HUES64 (cell line): ENCODE measurements at regions not wholly inside any gene's neighbourhood (a gene's known extent, or its start where the extent isn't known, plus 50 kb on each side); places are given as distances from the start of the nearest gene placed in this dataset.

ENCODE experiments used
- H3K27ac ChIP-seq: 2 replicates; pipeline ENCODE4 v1.7.0; 2013; ENCODE audit warnings: low read depth, low read length, inconsistent platforms
- H3K27me3 ChIP-seq: 2 replicates; pipeline ENCODE4 v1.6.1; 2013; ENCODE audit warnings: mild to moderate bottlenecking, low read length; ENCODE audit not compliant: insufficient read depth
- H3K36me3 ChIP-seq: 2 replicates; pipeline ENCODE4 v1.6.1; 2013; ENCODE audit warnings: mild to moderate bottlenecking, low read length; ENCODE audit not compliant: insufficient read depth
- H3K4me1 ChIP-seq: 2 replicates; pipeline ENCODE4 v1.6.1; 2013; ENCODE audit warnings: mild to moderate bottlenecking, low read length, moderate library complexity; ENCODE audit not compliant: insufficient read depth
- H3K4me3 ChIP-seq: 2 replicates; pipeline ENCODE4 v1.5.1; 2013; ENCODE audit warnings: mild to moderate bottlenecking, low read length, moderate library complexity
- H3K9ac ChIP-seq: 2 replicates; pipeline ENCODE4 v1.6.1; 2013; ENCODE audit warnings: mild to moderate bottlenecking, low read depth, low read length
- H3K9me3 ChIP-seq: 2 replicates; pipeline ENCODE4 v1.6.1; 2013; ENCODE audit warnings: low read depth, low read length; ENCODE audit not compliant: insufficient read depth
- WGBS: fragments of 150-250, 120-280 bp; methylation state at CpG from one replicate; pipeline ENCODE4 v1.1.7; 2013; ENCODE audit warnings: missing lambda C conversion rate; 5-methylcytosine and 5-hydroxymethylcytosine counted together

GRCh38 chr15:39451121-39451688, 129.7 kb upstream of the THBS1 start:
- Histone ChIP-seq H3K4me3 (no peak overlapping the region), H3K27ac (no peak overlapping the region), H3K36me3 (no peaks in the 10 kb centered on the region), H3K4me1 (peaks cover 9% of the 10 kb centered on the region), H3K9ac (no peak overlapping the region), H3K27me3 (no peaks in the 10 kb centered on the region), H3K9me3 (no peaks in the 10 kb centered on the region)
- WGBS = 90% methylated on average over 1 of the region's 1 CpG

GRCh38 chr15:39451871-39452270, 129.0 kb upstream of the THBS1 start:
- WGBS = 80% methylated on average over 7 of the region's 7 CpGs
- Histone ChIP-seq H3K9me3 (no peaks in the 10 kb centered on the region), H3K27me3 (no peaks in the 10 kb centered on the region), H3K9ac (no peak overlapping the region), H3K4me1 (peaks cover 9% of the 10 kb centered on the region), H3K36me3 (no peaks in the 10 kb centered on the region), H3K4me3 (no peak overlapping the region), H3K27ac (no peak overlapping the region)

GRCh38 chr15:39453620-39454019, 127.3 kb upstream of the THBS1 start:
- Histone ChIP-seq H3K27ac (no peak overlapping the region), H3K4me1 (no peaks in the 10 kb centered on the region), H3K27me3 (no peaks in the 10 kb centered on the region), H3K9me3 (no peaks in the 10 kb centered on the region), H3K9ac (no peak overlapping the region), H3K4me3 (no peak overlapping the region), H3K36me3 (no peaks in the 10 kb centered on the region)
- 86% methylated on average over 4 of the region's 4 CpGs for WGBS

GRCh38 chr15:39454189-39454986, 126.5 kb upstream of the THBS1 start:
- no peak overlapping the region for H3K9ac ChIP-seq
- H3K36me3 ChIP-seq = no peaks in the 10 kb centered on the region
- H3K27ac ChIP-seq = no peak overlapping the region
- H3K9me3 ChIP-seq = no peaks in the 10 kb centered on the region
- H3K4me3 ChIP-seq = no peak overlapping the region
- no peaks in the 10 kb centered on the region for H3K27me3 ChIP-seq
- 92% methylated on average over 5 of the region's 5 CpGs for WGBS
- no peaks in the 10 kb centered on the region for H3K4me1 ChIP-seq

- no peaks in the 10 kb centered on the region for H3K27me3 ChIP-seq
- no peak overlapping the region for H3K9ac ChIP-seq
- H3K9me3 ChIP-seq = no peaks in the 10 kb centered on the region
- no peak overlapping the region for H3K27ac ChIP-seq
- no peak overlapping the region for H3K4me3 ChIP-seq
- 90% methylated on average over 5 of the region's 5 CpGs for WGBS
- H3K36me3 ChIP-seq = no peaks in the 10 kb centered on the region
- H3K4me1 ChIP-seq = no peaks in the 10 kb centered on the region
Observed at GRCh38 chr15:39455471-39455991, 125.3 kb upstream of the THBS1 start.

- H3K27me3 ChIP-seq = no peaks in the 10 kb centered on the region
- no peak overlapping the region for H3K4me3 ChIP-seq
- no peaks in the 10 kb centered on the region for H3K4me1 ChIP-seq
- H3K9ac ChIP-seq = no peak overlapping the region
- WGBS = 94% methylated on average over 2 of the region's 2 CpGs
- no peaks in the 10 kb centered on the region for H3K9me3 ChIP-seq
- H3K27ac ChIP-seq = no peak overlapping the region
- H3K36me3 ChIP-seq = no peaks in the 10 kb centered on the region
Observed at GRCh38 chr15:39456159-39456558, 124.7 kb upstream of the THBS1 start.

GRCh38 chr15:39456582-39457330, 124.1 kb upstream of the THBS1 start:
- H3K4me3 ChIP-seq = no peak overlapping the region
- no peak overlapping the region for H3K27ac ChIP-seq
- no peaks in the 10 kb centered on the region for H3K9me3 ChIP-seq
- H3K27me3 ChIP-seq = no peaks in the 10 kb centered on the region
- no peaks in the 10 kb centered on the region for H3K4me1 ChIP-seq
- H3K36me3 ChIP-seq = no peaks in the 10 kb centered on the region
- 97% methylated on average over 10 of the region's 10 CpGs for WGBS
- H3K9ac ChIP-seq = no peak overlapping the region

- 96% methylated on average over 3 of the region's 3 CpGs for WGBS
- Histone ChIP-seq H3K4me3 (no peak overlapping the region), H3K4me1 (no peaks in the 10 kb centered on the region), H3K27me3 (no peaks in the 10 kb centered on the region), H3K36me3 (no peaks in the 10 kb centered on the region), H3K27ac (no peak overlapping the region), H3K9ac (no peak overlapping the region), H3K9me3 (no peaks in the 10 kb centered on the region)
Observed at GRCh38 chr15:39458131-39458530, 122.7 kb upstream of the THBS1 start.

GRCh38 chr15:39459548-39459947, 121.3 kb upstream of the THBS1 start:
- Histone ChIP-seq H3K9me3 (no peaks in the 10 kb centered on the region), H3K4me3 (no peak overlapping the region)
- WGBS = no CpG with 5 or more reads among the region's 1 CpG

GRCh38 chr15:39460748-39461147, 120.1 kb upstream of the THBS1 start:
- Histone ChIP-seq H3K4me1 (no peaks in the 10 kb centered on the region), H3K36me3 (no peaks in the 10 kb centered on the region), H3K27me3 (no peaks in the 10 kb centered on the region), H3K4me3 (no peak overlapping the region), H3K27ac (no peak overlapping the region), H3K9ac (no peak overlapping the region), H3K9me3 (no peaks in the 10 kb centered on the region)
- 91% methylated on average over 7 of the region's 7 CpGs for WGBS

More at GRCh38 chr15:39459548-39459947, 121.3 kb upstream of the THBS1 start:
- Histone ChIP-seq H3K9ac (no peak overlapping the region), H3K4me1 (no peaks in the 10 kb centered on the region), H3K27ac (no peak overlapping the region), H3K27me3 (no peaks in the 10 kb centered on the region), H3K36me3 (no peaks in the 10 kb centered on the region)

GRCh38 chr15:39461536-39462130, 119.2 kb upstream of the THBS1 start:
- no peak overlapping the region for H3K4me3 ChIP-seq
- no peak overlapping the region for H3K27ac ChIP-seq
- no peak overlapping the region for H3K9ac ChIP-seq
- WGBS = 91% methylated on average over 2 of the region's 2 CpGs
- no peaks in the 10 kb centered on the region for H3K36me3 ChIP-seq
- H3K9me3 ChIP-seq = no peaks in the 10 kb centered on the region
- no peaks in the 10 kb centered on the region for H3K4me1 ChIP-seq
- H3K27me3 ChIP-seq = no peaks in the 10 kb centered on the region
